ENCODE measurements at regions not wholly inside any gene's neighbourhood (a gene's known extent, or its start where the extent isn't known, plus 50 kb on each side); places are given as distances from the start of the nearest gene placed in this dataset.

DNA sequence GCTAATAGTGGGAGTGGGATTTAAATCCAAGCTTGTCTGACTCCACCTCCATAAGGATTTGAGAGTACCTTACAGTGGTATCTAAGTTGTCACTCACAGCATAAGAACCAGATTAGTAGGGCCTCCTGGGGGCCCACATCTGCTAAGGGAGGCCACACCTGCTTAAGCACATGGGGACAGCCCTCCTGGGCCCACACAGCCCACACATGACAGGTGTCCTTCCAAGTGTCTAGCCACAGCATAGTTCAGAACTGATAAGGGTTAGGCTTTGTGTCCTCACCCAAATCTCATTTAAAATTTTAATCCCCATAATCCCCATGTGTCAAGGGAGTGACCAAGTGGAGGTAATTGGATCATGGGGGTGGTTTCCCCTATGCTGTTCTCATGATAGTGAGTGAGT lies 186.0 kb upstream of the HMGA2 start:
- TF ChIP-seq, protein P1, sequence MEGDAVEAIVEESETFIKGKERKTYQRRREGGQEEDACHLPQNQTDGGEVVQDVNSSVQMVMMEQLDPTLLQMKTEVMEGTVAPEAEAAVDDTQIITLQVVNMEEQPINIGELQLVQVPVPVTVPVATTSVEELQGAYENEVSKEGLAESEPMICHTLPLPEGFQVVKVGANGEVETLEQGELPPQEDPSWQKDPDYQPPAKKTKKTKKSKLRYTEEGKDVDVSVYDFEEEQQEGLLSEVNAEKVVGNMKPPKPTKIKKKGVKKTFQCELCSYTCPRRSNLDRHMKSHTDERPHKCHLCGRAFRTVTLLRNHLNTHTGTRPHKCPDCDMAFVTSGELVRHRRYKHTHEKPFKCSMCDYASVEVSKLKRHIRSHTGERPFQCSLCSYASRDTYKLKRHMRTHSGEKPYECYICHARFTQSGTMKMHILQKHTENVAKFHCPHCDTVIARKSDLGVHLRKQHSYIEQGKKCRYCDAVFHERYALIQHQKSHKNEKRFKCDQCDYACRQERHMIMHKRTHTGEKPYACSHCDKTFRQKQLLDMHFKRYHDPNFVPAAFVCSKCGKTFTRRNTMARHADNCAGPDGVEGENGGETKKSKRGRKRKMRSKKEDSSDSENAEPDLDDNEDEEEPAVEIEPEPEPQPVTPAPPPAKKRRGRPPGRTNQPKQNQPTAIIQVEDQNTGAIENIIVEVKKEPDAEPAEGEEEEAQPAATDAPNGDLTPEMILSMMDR (IDR thresholded peaks at IDR 0.05): no peak
- TF ChIP-seq POLR2A (IDR thresholded peaks at IDR 0.05): no peak
- H3K27ac ChIP-seq: no peak overlapping the region
- no peaks in the 10 kb centered on the region for H3K9me3 ChIP-seq
- H3K4me1 ChIP-seq: peaks cover 0 to 10% (median 0%) of the 10 kb centered on the region in 3 donors
- H3K36me3 ChIP-seq: no peaks in the 10 kb centered on the region
- H3K27me3 ChIP-seq: peaks cover 0 to 5% (median 0%) of the 10 kb centered on the region in 4 donors
- DNase-seq: no peak
- intact Hi-C loops (cut with DNase I): no loop called here
- H3K4me3 ChIP-seq: no peak overlapping the region

DNA sequence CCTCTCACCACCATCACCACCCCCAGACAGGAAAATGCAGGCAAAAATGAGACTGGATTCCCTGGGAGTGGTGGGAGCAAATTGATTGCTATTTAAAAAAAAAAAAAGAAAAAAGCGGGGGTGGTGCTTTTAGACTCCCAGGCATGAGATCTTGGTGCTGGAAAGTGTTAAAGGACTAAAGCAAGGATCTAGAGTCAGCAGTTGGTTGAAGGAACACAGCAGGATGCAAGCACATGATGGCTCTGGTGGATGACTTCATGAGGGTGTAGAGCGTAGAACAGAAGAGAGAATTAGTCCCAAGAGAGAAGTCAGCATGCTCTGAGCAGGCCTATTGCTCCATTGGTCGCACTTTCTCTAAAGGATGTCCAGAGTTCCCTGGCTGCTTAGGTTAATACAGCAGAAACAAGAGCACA lies 183.8 kb upstream of the HMGA2 start:
- no peak for TF ChIP-seq POLR2A (IDR thresholded peaks at IDR 0.05)
- TF ChIP-seq, protein P1 (IDR thresholded peaks at IDR 0.05): no peak

DNA sequence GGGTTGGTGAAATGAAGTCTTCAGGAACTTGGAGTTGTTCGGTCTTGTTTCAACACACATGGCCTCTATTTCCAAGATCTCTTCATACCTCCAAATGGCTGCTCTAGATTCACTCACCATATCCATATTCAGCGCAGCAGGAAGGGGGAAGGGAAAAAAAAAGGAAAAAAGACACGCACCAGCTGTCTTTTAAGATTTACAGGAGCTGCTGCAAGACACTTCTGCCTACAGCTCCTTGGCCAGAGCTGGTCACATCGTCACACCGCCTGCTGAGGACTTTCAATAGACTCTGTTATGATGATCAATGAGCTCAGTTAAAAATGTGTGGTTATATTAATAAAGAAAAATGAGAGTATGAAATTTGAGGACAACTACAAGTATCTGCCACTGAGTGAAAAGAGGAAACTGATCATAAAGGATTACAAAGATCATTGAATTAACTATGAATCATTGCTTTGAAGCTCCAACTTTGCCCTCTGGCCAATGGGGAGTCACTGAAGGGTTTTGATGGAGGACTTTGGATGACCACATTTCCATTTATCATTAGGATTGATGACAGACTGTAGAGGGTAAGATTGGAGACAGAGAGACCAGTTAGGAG lies 182.1 kb upstream of the HMGA2 start:
- no peaks in the 10 kb centered on the region for H3K9me3 ChIP-seq
- TF ChIP-seq POLR2A (IDR thresholded peaks at IDR 0.05): no peak
- TF ChIP-seq, protein P1 (IDR thresholded peaks at IDR 0.05): no peak
- peaks cover 0 to 5% (median 0%) of the 10 kb centered on the region in 4 donors for H3K27me3 ChIP-seq
- WGBS, 2 donors: 83 to 86% methylated on average over 5 of the region's 5 CpGs
- no peak overlapping the region for H3K27ac ChIP-seq
- intact Hi-C loops (cut with DNase I): no loop called here
- DNase-seq: no peak
- no peak overlapping the region for H3K4me3 ChIP-seq
- no peaks in the 10 kb centered on the region for H3K36me3 ChIP-seq
- H3K4me1 ChIP-seq: no peaks in the 10 kb centered on the region

More for the DNA sequence above, 183.8 kb upstream of the HMGA2 start:
- Histone ChIP-seq H3K4me3 (no peak overlapping the region), H3K4me1 (no peaks in the 10 kb centered on the region), H3K9me3 (no peaks in the 10 kb centered on the region), H3K27ac (no peak overlapping the region), H3K36me3 (no peaks in the 10 kb centered on the region), H3K27me3 (peaks cover 0 to 5% (median 0%) of the 10 kb centered on the region in 4 donors)
- intact Hi-C loops (cut with DNase I): no loop called here
- DNase-seq: no peak
- 76 to 92% methylated on average over 3 of the region's 3 CpGs for whole genome bisulfite sequencing, 2 donors

DNA sequence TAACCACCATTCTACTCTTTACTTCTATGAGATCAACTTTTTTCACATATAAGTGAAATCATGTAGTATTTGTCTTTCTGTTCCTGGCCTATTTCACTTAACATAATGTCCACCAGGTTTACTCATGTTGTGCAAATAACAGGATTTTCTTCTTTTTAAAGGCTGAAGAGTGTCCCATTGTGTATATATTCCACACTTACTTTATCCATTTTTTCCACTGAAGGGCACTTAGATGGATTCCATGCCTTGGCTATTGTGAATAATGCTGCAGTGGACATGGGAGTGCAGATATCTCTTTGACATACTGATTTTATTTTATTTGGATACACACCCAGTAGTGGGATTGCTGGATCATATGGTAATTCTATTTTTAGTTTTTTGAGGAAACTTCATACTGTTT lies 181.1 kb upstream of the HMGA2 start:
- peaks cover 0 to 6% (median 4%) of the 10 kb centered on the region in 3 donors for H3K4me1 ChIP-seq

DNA sequence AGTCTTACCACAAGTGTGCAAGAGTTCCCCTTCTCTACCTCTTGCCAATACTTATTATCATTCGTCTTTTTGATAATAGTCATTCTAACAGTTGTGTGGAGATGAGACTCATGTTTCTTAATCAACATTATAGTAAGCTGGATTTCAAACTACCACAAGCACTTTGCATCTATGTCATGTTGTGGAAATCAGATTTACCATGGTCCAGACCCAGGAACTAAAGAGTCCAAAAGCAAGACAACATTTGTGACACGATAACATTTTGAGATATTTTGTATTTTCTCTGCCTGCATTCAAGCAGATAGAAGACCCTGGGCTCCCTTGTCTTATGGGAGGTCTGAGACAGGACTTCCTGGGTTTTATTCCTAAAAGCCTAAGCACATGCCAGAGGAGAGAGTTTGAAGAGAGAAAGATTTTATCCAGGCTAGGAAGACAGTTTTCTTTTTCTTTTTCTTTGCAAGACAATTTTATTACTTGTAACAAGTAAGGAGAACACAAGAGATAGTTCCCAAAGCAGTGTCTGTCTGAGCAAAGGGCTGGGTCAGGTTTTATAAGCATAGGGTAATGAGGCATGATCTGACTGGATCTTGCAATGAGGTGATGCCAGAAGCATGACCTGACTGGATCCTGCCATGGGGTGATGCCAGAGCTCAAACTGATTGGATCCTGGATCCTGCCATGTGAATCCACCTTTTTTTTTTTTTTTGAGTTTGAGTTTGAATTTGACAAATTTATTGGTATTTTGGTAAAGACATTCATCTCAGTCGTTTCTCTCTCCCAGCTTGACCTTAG lies 180.5 kb upstream of the HMGA2 start:
- peaks cover 0 to 4% (median 0%) of the 10 kb centered on the region in 4 donors for H3K27me3 ChIP-seq
- peaks cover 0 to 12% (median 10%) of the 10 kb centered on the region in 3 donors for H3K4me1 ChIP-seq
- no peak for TF ChIP-seq POLR2A (IDR thresholded peaks at IDR 0.05)
- TF ChIP-seq, protein P1 (IDR thresholded peaks at IDR 0.05): no peak
- DNase-seq: no peak
- 70 to 84% methylated on average over 3 of the region's 3 CpGs for WGBS, 2 donors
- no peaks in the 10 kb centered on the region for H3K9me3 ChIP-seq
- H3K27ac ChIP-seq: no peak overlapping the region
- H3K4me3 ChIP-seq: no peak overlapping the region
- no peaks in the 10 kb centered on the region for H3K36me3 ChIP-seq
- intact Hi-C loops (cut with DNase I): no loop called here

More for the DNA sequence above, 181.1 kb upstream of the HMGA2 start:
- no peak overlapping the region for H3K27ac ChIP-seq
- DNase-seq: no peak
- H3K4me3 ChIP-seq: no peak overlapping the region
- no peak for TF ChIP-seq POLR2A (IDR thresholded peaks at IDR 0.05)
- TF ChIP-seq, protein P1 (IDR thresholded peaks at IDR 0.05): no peak
- peaks cover 0 to 5% (median 0%) of the 10 kb centered on the region in 4 donors for H3K27me3 ChIP-seq
- H3K9me3 ChIP-seq: no peaks in the 10 kb centered on the region
- no peaks in the 10 kb centered on the region for H3K36me3 ChIP-seq
- intact Hi-C loops (cut with DNase I): no loop called here
